D721Med (cell line): ENCODE measurements at regions not wholly inside any gene's neighbourhood (a gene's known extent, or its start where the extent isn't known, plus 50 kb on each side); places are given as distances from the start of the nearest gene placed in this dataset.

Source experiments
- DNase-seq: peaks from one replicate; pipeline ENCODE4 v3.0.0; 2011; ENCODE audit warnings: low spot score; ENCODE audit not compliant: insufficient read length
- FAIRE-seq: peaks from 2 replicates; lab custom pipeline; 2011; peaks lifted over from hg19 to GRCh38; lab: Jason Lieb, UNC
- TF ChIP-seq, protein P1 (sequence below): IDR thresholded peaks from 2 replicates; pipeline ENCODE4 v1.5.1; 2012; ENCODE audit warnings: mild to moderate bottlenecking, control low read depth; ENCODE audit not compliant: insufficient read depth; ENCODE audit errors: missing control alignments

- FAIRE-seq, result no peak
- DNase-seq, result no peak
- TF ChIP-seq, protein P1, sequence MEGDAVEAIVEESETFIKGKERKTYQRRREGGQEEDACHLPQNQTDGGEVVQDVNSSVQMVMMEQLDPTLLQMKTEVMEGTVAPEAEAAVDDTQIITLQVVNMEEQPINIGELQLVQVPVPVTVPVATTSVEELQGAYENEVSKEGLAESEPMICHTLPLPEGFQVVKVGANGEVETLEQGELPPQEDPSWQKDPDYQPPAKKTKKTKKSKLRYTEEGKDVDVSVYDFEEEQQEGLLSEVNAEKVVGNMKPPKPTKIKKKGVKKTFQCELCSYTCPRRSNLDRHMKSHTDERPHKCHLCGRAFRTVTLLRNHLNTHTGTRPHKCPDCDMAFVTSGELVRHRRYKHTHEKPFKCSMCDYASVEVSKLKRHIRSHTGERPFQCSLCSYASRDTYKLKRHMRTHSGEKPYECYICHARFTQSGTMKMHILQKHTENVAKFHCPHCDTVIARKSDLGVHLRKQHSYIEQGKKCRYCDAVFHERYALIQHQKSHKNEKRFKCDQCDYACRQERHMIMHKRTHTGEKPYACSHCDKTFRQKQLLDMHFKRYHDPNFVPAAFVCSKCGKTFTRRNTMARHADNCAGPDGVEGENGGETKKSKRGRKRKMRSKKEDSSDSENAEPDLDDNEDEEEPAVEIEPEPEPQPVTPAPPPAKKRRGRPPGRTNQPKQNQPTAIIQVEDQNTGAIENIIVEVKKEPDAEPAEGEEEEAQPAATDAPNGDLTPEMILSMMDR, result no peak
These were observed 129.8 kb downstream of the FOXG1 start for GRCh38 chr14:28896337-28896736.

DNA sequence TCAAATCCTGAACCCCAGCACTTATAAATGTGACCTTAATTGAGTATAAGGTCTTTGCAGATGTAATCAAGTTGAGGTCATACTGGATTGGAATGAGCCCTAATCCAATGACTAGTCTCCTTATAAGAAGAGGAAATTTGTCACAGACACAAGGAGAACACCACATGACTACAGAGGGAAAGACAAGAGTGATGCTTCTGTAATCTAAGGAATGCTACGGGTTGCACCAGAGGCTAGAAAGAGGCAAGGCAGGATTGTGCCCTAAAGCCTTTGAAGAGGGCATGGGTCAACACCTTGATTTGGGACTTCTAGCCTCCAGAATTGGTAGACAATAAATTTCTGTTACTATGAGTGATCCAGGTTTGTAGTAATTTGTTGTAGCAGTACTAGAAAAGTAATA, 135.0 kb downstream of the FOXG1 start:
- DNase-seq, result no peak
- FAIRE-seq, result no peak
- TF ChIP-seq, protein P1, result no peak

GRCh38 chr14:28902930-28903329, 136.3 kb downstream of the FOXG1 start:
- DNase-seq, result no peak
- FAIRE-seq, result no peak
- TF ChIP-seq, protein P1, result no peak

DNA sequence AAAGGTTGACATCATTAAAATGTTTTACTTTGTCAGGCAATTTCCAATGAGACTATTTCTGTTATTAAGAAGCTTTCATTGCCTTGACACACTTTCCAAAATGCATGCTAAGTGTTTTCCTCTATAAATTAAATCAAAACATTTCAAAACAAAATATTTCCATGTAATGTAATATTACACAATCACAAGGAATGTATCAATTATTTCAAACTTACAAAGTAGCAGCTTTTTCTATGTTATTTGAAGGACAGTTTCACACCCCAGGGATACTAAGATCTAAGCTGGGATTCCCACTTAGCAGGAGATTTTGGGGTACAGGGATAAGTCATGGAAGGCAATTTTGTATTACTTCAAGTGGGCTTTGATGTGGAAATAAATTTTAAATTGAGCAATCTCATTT, 144.9 kb downstream of the FOXG1 start:
- FAIRE-seq (no peak), DNase-seq (no peak)
- TF ChIP-seq, protein P1, result no peak

DNA sequence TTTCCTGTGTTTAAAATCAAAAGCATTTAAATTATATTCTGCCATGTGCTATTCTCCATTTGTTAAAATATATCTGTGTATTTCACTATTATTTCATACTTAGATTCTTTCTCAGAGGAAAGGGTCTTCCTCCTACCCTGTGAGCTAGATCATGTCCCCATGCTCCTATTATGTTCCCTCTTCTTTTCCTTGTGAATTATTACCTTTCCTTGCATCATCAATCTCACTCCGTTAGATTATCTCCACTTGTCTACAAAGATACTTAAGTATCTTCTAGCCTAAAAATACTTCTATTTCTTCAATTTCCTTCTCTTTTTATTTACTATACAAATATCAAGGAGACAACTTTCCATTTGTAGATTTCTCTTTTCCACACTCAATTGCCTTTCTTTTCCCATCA, 146.5 kb downstream of the FOXG1 start:
- FAIRE-seq (no peak), DNase-seq (no peak)
- TF ChIP-seq, protein P1, result no peak

DNA sequence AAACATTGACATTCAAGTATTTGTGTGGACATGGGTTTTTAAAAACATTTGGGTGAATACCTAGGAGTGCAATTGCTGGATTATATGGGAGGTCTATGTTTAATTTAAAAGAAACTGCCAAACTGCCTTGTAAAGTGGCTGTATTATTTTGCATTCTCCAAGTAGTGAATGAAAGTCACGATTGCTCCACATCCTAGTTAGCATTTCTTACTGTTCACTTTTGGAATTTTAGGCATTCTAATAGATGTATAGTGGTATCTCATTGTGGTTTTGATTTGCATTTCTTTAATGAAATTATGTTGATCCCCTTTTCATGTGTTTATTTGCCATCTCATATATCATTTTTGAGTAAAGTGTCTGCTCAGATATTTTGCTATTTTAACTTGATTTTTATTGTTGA, 159.5 kb downstream of the FOXG1 start:
- no peak for DNase-seq
- TF ChIP-seq, protein P1, result no peak
- no peak for FAIRE-seq

- no peak for DNase-seq
- TF ChIP-seq, protein P1, result no peak
- no peak for FAIRE-seq
These were observed 165.4 kb downstream of the FOXG1 start for GRCh38 chr14:28931999-28932398.
